NCI-H446 (cell line): ENCODE measurements at regions not wholly inside any gene's neighbourhood (a gene's known extent, or its start where the extent isn't known, plus 50 kb on each side); places are given as distances from the start of the nearest gene placed in this dataset.
"Not testable (repeated sequence)": the region's sequence is repeated elsewhere in the genome, so short reads cannot be mapped to it uniquely, and the experiment has no call there.

Source experiments
- DNase-seq, 2 experiments: peaks; one replicate each; lab custom pipeline; 2025; lab: John Stamatoyannopoulos, UW

DNA sequence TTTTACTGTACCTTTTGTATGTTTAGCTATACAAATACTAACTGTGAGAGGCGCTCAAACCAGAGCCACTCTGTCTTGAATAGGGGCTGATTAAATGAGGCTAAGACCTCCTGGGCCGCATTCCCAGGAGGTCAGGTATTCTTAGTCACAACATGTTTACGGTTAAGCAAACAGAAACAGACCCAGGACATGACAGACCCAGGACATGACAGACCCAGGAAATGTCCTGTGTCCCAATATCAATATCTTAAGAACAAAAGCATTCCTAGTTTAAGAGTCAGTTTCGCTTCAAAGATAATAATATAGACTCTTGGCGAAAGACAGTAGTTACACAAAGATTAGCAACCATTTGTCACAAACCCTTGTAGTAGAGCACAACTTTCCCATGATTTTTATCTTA, 304.5 kb downstream of the CCSER2 start:
- no peak for DNase-seq

DNA sequence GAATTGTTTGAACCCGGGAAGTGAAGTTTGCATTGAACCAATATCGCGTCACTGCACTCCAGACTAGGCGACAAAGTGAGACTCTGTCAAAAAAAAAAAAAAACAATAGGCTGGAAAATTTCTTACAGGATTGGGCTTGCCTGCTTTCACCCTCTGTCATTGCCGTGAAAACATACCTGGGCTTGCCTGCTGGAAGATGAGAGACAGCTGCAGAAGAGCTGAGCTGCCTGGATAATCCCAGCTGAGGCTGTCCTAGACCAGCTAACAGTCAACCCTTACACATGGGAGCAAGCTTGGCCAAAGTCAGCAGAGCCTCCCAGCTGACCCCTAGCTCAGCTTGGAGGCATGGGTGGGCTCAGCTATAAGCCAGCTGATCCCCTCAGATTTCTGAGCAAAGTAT, 306.2 kb downstream of the CCSER2 start:
- DNase-seq = no peak

DNA sequence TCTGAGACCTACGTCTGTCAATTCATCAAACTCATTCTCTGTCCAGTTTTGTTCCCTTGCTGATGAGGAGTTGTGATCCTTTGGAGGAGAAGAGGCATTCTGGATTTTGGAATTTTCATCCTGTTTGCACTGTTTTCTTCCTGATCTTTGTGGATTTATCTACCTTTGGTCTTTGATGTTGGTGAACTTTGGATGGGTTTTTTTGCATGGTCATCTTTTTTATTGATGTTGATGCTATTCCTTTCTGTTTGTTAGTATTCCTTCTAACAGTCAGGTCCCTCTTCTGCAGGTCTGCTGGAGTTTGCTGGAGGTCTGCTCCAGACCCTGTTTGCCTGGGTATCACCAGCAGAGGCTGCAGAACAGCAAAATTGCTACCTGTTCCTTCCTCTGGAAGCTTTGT, 322.2 kb downstream of the CCSER2 start:
- not testable (repeated sequence) for DNase-seq

DNA sequence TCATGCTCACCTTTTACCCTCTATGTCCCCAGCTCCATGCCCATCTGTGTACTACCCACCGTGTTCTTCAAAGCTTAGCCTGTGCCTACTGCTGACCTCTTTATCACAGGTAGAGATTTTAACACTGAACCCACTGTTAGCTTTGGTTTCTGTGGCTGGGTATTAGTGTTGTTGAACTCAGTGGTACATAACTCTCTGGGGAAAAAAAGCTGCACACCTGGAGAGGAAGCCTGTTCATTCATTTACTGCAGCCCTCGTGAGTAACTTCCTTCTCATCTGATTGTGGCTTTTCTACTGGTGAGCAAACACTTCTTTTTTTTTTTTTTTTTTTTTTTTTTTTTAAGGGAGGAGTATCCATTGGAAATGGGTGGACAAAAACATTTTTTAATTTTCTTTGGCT, 326.3 kb downstream of the CCSER2 start:
- no peak for DNase-seq

DNA sequence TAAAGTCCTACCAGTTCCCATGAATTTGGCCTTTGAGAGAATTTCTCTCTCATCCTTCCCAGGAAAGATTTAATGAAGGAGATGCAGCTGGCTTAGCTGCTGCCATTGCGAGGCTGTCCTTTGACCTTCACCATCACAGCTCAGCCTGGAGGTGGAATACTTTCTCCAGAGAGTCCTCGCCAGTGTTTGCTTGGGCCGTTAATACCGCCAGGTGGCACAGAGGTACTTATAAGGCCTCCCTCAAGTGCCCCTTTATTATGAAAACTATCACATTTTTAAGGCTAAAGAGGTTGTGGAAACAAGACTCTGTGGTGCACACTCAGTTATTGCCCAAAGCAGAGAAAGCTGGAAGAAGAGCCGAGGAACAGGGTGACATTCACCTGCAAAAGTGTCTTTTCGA, 330.6 kb downstream of the CCSER2 start:
- no peak for DNase-seq

DNA sequence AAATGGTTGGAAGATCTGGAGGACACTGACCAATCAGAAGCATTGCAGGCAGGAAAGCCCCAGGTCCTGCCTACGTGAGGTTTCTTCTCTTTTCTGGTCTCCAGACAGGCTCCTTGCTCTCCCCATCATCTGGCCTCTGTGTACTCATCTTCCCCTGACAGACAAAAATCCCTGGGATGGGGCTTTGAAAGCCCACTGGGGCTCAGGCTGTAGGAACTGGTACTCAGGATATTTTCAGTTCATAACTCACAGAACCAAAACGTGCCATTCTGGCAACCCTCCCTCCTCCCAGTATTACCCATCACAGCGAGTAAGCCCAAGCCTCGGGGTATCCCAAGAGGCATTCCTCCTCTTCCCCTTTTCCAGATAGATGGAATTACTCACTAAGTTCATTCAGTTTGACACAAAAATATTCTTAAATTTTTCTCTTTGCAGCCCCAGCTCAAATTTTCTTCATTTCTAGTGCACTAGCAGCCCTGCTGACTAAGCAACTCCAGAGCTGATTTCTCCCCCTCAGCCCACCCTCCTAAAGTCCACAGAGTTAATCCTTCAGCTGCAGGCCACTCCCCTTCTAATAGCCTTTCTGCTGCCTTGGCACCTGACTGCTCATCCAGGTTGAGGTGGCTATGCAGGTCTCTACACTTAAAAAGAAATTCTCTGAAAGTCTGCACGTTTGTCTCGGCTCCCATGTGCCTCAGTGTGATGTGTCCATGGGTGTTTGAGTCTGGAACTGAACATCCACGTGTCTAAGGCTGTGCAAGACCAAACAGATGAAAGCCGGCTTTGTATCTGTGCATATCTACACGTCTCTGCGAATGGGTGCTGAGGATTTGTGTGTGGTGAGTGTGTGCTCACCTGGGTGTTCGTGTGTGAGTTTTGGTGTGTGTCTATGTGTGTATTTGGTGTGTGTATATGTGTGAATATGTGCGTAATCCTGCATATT, 331.4 kb downstream of the CCSER2 start:
- no peak for DNase-seq

DNA sequence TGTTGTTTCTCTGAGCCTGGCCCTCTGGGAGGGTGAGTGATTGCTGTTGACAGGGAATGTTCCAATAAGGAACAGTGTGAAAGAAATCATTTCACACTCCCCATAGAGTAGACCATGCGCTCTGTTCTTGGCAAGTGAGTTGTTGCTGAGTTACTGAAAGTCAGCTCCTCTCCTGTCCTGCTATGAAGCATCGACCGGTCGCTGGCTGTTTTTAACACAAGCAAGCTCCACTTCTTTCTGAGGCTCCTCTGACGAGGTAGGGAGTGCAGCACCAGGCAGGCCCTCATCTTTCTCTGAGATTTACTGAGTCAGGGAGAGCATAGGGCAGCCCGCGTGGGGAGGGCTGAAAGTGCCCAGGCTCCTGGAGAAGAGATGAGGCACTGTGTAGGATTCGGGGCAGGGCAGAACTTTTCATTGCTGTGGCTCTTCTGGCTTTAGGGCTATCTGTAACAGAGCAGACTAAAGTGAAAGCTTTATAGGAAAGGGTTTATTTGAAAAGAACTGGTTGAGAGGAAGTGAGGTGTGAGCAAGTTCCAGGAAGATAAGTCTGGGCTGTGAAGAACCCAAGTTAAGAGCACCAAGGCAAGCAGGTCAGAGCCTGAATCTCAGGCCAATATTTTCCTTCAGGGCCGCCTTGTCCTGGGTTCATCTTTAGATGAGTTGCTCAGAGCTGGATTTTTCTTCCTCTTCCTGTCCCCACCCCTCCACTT, 332.2 kb downstream of the CCSER2 start:
- no peak for DNase-seq

DNA sequence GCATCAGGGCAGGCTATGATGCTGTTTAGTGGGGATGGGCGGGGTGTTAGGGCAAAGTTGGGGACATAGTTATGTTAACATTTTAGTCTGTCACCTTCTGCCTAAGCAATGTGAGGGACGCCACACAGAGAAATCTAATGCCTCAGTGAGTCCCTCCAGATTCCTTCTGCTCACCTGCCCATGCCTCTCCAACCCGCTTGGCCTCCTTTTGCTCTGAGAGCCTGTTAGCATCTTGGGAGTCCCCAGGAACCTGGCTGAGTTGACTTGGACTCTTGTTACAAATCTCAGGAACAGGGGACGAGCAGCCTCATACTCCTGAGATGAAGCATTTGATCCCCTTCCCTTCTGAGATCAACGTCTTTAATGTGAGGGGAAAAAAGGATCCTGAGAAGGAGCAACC, 336.8 kb downstream of the CCSER2 start:
- DNase-seq = no peak

DNA sequence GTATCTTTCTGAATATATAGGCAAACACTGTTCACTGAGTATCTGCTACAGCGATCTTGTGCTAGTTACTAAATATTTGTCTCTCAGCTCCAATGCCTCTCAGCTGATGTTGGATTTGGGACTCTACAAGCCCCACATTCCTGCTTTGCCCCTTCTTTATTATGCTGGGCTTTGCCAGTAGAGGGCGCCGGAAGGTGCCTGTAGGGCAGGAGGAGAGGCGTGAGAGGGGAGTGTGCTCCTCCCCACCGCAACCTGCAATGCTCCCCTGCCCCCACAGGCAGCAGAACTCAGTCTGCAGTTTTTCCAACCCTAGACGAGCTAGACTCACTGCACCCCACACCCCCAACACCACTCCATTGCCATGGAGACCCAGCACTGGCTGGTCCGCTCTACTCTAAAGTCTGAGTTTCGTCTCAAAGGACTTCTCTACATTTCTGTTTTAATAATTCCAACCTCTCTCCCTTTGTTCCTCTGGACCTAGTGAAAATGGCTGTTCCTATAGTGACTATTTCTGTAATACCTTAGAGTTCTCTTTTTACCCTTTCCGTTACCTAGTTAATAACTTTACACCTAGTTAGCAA, 337.6 kb downstream of the CCSER2 start:
- peak in 1 of 2 experiments; percentile 1 for DNase-seq

DNA sequence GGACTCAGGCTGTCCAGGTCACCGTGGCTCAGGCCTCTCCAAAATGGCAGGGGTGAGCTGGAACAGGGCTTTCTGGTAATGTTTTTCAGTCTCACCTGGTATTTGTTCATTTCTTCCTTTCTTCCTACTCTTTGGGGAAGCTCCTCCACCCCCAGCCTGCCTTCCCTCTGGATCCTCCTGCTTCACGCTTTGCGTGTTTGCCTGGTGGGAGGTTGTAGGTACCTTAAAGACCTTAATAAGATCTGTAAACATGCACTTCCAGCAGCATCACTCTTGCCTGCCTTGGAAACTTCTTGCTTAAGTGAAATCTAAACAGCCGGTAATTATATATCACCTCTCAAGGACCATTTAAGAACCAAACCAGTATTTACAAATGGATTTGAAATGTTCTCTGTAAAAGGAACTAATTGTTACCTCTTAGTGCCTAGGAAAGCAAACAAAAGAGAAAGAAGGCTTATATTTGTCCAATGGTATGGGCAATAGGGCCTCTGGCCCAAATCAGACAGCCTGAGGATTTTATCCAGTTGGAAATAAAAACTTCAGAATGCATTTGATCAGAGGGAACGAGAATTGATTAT, 339.9 kb downstream of the CCSER2 start:
- DNase-seq = no peak

DNA sequence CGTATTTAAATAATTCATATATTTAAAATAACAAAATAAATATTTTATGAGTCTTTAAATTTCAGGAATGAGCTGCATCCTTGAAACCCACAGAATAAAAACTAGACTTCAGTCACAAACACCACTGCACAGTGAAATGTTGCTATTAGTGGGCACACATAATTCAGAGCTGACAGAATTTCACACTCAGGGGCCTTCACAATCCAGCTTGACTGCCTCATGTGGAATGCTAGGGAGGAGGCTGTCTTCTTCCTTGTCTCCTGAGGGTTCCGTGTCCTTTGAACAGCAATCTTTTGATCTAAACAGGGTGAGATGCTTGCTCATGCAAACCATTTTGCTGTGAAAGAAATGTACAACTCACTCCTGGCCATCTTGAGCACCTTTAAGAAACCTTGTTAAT, 346.7 kb downstream of the CCSER2 start:
- no peak for DNase-seq

DNA sequence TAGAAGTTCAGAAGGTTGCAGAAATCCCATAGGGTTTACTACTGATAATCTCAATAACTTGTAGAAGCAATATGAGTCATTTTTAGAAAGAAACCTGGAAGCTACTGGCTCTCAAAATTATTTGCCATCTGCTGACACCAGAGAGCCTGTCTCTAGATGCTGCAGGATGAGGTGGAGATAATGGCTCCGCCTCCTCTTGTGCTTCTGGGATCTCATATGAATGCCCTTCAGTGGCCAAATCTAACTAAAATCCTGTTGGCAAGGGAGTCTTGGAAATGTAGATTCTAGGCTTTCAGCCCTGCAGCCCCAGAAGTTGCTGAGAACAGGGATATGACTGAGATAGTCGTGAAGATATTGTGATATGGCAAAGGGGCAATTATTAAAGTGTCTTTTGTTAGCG, 348.1 kb downstream of the CCSER2 start:
- DNase-seq = peak in 1 of 2 experiments; percentile 54

DNA sequence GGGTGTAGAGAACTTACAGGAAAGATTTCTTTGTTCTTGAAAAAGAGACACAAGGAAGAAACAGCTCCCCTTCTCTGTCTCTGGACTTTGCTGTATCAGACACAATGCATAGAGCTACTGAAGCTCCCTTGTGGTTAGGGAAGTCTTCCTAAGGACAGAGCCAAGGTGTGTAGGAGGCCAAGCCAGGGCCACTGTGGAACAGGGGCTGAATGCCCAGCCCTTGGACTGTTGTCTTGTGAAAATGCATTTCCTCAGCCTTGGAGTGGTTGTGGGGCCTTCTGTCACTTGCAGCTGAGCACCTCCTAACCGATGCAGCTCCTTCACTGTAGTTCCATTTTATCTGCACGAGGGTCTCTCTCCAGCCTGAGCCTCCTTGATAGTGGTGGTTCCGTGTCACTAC, 353.4 kb downstream of the CCSER2 start:
- no peak for DNase-seq

DNA sequence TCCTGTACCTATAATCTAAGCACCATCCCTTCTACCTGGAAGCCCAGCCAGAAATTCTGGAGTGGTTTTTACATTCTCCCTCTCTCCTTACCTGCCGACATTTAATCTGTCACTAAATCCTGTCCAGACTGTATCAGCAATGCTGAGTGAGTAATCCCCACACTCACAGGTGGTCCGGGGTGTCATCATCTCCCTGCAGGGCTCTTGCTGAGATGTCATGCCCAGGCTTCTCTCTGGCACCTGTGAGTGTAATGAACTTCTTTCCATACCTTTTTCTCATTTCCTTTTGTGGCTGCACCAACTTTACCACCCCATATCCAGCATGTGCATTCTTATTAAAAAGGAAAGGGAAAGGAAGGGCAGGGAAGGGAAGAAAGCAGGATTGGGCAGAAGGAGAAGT, 355.2 kb downstream of the CCSER2 start:
- DNase-seq = no peak

DNA sequence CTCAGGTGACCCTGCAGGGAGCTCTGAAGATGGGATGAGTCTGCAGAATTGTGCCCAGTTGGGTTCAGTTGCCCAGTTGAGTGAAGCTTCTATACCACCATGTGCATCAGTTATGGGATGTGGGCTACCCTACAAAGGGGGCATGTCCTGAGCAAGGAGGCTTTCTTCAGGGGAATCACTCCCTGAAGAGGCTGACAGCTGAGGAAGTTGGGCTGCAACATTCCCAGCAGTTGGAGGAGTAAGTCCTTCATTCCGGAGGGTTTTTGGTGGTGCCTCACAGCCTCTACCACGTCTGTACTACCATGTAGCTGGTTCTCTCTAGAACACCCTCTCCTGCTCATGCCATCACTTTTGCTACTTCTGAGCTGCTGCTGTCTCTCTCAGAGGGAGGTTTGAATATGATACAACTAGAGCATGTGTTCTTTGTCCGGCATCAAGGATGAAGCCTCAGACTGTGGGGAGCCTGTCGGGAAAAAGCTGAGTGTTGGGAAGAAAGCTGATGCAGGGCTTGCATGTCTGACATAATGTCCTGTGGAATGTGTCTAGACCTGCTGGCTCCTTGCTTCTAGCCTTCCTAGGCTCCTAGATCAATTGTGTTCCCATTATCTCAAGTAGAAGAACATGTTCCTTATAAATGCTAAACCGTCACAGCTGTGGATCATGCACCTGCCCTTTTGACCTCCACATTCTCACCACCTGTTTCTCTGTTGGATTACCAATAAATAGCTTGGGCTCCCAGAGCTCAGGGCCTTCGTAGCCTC, 355.8 kb downstream of the CCSER2 start:
- no peak for DNase-seq

DNA sequence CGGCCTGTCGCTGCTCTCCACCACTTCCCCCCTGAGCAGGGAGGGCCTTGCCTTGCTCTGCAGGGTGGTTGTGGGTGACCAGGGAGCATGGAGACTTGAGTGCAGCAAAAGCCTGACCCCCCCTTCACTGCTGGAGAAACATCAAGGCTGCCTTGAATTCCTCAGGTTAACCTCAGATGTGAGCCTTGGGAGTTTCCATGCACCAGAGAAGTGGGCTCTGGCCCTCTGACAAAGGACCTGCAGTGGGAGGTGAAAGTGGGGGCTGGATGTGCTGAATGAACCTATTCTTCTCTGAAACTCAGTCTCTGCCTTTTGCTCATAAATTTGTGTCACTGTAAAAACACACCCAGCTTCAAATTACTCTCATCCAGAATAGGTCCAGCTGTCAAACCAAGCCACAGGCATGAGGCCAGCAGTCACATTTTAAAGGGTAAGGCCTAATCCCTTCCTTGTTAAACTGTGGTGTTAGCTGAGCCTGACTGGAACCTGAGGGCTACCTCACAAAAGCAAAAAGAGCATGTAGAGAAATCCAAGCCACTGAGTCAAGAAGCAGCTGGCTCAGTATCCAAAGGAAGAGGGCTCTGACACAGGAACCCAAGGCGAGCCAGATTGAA, 356.8 kb downstream of the CCSER2 start:
- no peak for DNase-seq

DNA sequence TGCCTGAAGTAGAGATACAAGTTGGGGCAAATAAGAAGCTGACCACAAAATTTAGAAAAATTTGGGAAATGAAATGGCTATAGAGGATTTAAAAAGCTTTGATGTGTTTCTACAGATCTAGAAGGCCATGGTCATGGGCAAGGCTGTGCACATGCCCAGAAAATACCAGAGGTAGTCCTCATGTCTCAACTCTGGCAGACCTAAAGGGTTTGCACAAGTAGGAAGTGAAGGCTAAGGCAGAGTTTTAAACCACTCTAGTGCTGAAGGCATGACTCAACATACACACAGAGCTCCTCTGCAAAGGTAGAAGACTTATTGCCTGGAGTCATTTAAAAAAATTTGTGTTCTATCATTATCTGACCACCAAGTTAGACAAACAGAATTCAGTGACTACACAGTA, 364.6 kb downstream of the CCSER2 start:
- no peak for DNase-seq

DNA sequence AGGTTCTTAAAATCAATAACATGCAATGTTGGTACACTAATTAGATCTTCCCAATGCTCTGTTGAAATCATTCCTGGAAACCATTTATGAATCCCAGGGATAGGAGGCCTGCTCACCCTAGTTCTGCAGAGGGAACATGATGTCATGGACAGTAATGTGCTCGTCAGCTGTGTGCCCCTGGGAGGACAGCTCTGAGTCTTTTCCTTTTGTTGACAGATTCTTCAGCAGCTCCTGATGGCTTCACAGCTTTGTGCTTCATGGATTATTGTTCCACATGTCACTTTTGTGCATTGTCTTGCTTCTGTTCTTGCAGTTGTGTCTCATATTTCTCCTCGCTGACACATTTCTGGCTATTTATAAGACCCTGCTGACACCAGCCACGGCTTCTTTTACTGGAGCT, 367.5 kb downstream of the CCSER2 start:
- no peak for DNase-seq

DNA sequence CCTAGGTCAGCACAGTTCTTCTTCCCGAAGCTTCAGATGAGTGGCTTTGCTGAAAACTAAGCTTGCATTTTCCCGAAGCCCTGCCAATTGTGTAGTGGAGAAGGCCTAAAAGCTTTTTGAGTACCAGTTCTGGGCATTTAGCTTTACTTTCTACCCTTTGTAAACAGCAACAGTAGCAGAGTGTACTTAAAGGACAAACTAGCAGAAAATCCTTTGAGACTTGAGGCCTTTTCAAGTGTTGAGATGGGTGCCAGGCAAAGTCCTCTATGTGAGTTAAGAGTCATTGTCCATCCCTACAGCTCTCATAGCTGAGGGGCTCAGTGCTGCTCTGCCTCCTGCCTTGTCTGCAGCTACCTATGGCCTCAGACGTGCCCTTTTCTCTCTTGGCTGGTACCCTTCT, 368.2 kb downstream of the CCSER2 start:
- DNase-seq = no peak

DNA sequence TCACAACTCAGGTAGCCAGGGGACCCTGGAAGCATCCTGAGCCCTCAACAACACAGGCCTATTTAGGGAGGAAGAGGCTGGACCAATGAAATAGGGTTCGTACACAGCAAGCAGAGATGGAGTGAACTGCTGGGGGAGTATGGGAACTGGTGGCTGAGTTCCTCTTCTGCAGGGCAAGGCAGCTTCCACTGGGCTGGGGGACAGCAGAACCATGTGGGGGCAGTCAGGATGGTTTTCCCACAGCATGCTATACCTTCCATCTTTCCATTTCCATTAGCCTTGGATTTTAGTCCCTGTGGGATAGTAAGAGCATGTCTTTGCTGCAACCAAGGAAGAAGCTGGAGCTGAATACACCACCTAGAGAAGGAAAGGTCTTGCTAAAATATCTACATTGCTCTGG, 370.6 kb downstream of the CCSER2 start:
- DNase-seq = no peak

DNA sequence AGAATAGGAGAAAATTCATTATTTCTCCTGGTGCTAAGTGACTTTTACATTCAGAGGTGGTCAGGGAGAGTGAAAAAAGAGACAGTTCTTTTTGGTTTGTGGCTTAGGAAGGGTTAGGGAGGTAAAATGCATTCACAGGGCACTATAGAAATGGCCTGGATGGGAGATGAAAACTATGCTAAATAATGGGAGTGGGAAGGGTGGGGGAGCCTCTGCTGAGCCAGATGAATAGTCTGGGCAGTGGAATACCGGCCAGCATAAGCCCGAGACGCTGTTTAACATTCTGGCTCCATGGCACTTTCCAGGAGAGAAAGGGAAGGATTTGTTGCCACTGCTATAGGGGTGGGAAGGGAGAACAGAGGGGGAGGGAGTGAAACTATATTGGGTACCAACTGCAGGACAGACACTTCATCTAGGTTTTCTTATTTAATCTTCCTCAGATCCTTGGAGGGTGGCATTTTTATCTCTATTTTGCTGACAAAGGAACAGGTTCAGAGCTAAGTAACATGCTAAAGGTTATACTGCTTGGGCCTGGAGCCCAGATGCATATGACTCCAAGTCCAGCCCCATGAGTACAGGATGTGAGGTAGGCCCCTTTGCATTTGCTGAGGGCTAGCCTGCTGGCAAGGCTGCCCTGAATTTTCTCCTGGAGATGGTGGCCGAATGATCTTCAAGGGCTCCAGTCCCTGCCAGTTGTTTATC, 372.4 kb downstream of the CCSER2 start:
- no peak for DNase-seq
